ENCODE measurements at regions not wholly inside any gene's neighbourhood (a gene's known extent, or its start where the extent isn't known, plus 50 kb on each side); places are given as distances from the start of the nearest gene placed in this dataset.

DNA sequence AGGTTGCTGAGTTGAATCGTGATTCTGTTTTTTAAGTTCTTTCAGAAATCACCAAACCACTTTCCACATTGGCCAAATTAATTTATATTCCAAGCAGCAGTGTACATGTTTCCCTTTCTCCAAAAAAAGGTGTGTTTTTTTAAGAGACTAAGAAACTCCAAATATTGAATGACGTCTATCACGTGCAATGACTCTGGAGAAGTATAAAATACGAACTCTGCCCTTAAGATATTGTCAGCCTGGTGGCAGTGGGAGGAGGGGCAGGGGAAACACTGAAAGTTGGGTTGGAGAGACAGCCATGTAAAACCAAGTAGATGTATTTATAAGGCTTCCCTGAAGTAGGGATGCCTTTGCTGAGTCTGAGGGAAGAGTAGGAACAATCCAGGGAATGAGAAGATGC is 50.1 kb upstream of the DHRS4 start:
- no TSS peak for BruUV-seq (replicated peaks)
- no peak for TF ChIP-seq EZH2 (IDR thresholded peaks at IDR 0.05; ENCODE audit: borderline replicate concordance, low read depth, low read length, poor library complexity, severe bottlenecking)
- TF ChIP-seq, protein P1, sequence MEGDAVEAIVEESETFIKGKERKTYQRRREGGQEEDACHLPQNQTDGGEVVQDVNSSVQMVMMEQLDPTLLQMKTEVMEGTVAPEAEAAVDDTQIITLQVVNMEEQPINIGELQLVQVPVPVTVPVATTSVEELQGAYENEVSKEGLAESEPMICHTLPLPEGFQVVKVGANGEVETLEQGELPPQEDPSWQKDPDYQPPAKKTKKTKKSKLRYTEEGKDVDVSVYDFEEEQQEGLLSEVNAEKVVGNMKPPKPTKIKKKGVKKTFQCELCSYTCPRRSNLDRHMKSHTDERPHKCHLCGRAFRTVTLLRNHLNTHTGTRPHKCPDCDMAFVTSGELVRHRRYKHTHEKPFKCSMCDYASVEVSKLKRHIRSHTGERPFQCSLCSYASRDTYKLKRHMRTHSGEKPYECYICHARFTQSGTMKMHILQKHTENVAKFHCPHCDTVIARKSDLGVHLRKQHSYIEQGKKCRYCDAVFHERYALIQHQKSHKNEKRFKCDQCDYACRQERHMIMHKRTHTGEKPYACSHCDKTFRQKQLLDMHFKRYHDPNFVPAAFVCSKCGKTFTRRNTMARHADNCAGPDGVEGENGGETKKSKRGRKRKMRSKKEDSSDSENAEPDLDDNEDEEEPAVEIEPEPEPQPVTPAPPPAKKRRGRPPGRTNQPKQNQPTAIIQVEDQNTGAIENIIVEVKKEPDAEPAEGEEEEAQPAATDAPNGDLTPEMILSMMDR (conservative IDR thresholded peaks at IDR 0.05; ENCODE audit: low read depth, low read length): no peak
- POLR2A ChIA-PET (ENCODE audit: low non-redundant PET): no interaction called here
- no peaks in the 10 kb centered on the region for H3K4me1 ChIP-seq (ENCODE audit: insufficient read depth, low read length, poor library complexity, severe bottlenecking)
- H3K36me3 ChIP-seq (ENCODE audit: insufficient read depth, low read length, poor library complexity, severe bottlenecking): no peaks in the 10 kb centered on the region
- intact Hi-C loops (cut with micrococcal nuclease; ENCODE audit: unreplicated experiment): no loop called here
- H3K27ac ChIP-seq (ENCODE audit: low read depth, low read length, poor library complexity, severe bottlenecking): no peak overlapping the region
- H3K27me3 ChIP-seq (replicated peaks; ENCODE audit: insufficient read depth, low read depth, low read length, poor library complexity): peaks cover 11% of the 10 kb centered on the region
- no peak for DNase-seq (ENCODE audit: low spot score)
- CTCF ChIA-PET: no interaction called here
- no peak overlapping the region for H3K4me3 ChIP-seq (ENCODE audit: low read depth, low read length, poor library complexity, severe bottlenecking)
- no peaks in the 10 kb centered on the region for H3K9me3 ChIP-seq (ENCODE audit: low read depth, low read length, poor library complexity, severe bottlenecking)

All from A673 (cell line).